ENCODE measurements at regions not wholly inside any gene's neighbourhood (a gene's known extent, or its start where the extent isn't known, plus 50 kb on each side); places are given as distances from the start of the nearest gene placed in this dataset.
"Not testable (repeated sequence)": the region's sequence is repeated elsewhere in the genome, so short reads cannot be mapped to it uniquely, and the experiment has no call there.

GRCh38 chr13:76293751-76294150 is 592.5 kb downstream of the KCTD12 start:
- DNase-seq, result no peak

GRCh38 chr13:76293346-76293745 is 592.9 kb downstream of the KCTD12 start:
- no peak for DNase-seq
- in situ Hi-C loops (cut with MboI; ENCODE audit: low pct_unique_long_range_greater_than_20kb, low sequenced_read_pairs), result no loop called here

More at GRCh38 chr13:76293751-76294150, 592.5 kb downstream of the KCTD12 start:
- in situ Hi-C loops (cut with MboI; ENCODE audit: low pct_unique_long_range_greater_than_20kb, low sequenced_read_pairs), result no loop called here

- in situ Hi-C loops (cut with MboI; ENCODE audit: low pct_unique_long_range_greater_than_20kb, low sequenced_read_pairs), result no loop called here
- DNase-seq, result no peak
These were observed 593.5 kb downstream of the KCTD12 start for GRCh38 chr13:76292726-76293125.

- in situ Hi-C loops (cut with MboI; ENCODE audit: low pct_unique_long_range_greater_than_20kb, low sequenced_read_pairs), result no loop called here
- no peak for DNase-seq
These were observed 594.2 kb downstream of the KCTD12 start for GRCh38 chr13:76292031-76292430.

GRCh38 chr13:76289558-76289957 is 596.6 kb downstream of the KCTD12 start:
- no peak for DNase-seq
- in situ Hi-C loops (cut with MboI; ENCODE audit: low pct_unique_long_range_greater_than_20kb, low sequenced_read_pairs), result no loop called here

- no peak for DNase-seq
- in situ Hi-C loops (cut with MboI; ENCODE audit: low pct_unique_long_range_greater_than_20kb, low sequenced_read_pairs), result no loop called here
These were observed 600.0 kb downstream of the KCTD12 start for GRCh38 chr13:76286178-76286577.

GRCh38 chr13:76285463-76285862 is 600.7 kb downstream of the KCTD12 start:
- in situ Hi-C loops (cut with MboI; ENCODE audit: low pct_unique_long_range_greater_than_20kb, low sequenced_read_pairs), result no loop called here
- no peak for DNase-seq

GRCh38 chr13:76279766-76280165 is 606.4 kb downstream of the KCTD12 start:
- DNase-seq; in situ Hi-C loops (cut with MboI; ENCODE audit: low pct_unique_long_range_greater_than_20kb, low sequenced_read_pairs): not testable (repeated sequence)

- in situ Hi-C loops (cut with MboI; ENCODE audit: low pct_unique_long_range_greater_than_20kb, low sequenced_read_pairs), result no loop called here
These were observed 614.4 kb downstream of the KCTD12 start for GRCh38 chr13:76271728-76272232.

GRCh38 chr13:76268307-76268706 is 617.9 kb downstream of the KCTD12 start:
- DNase-seq; in situ Hi-C loops (cut with MboI; ENCODE audit: low pct_unique_long_range_greater_than_20kb, low sequenced_read_pairs): not testable (repeated sequence)

More at GRCh38 chr13:76271728-76272232, 614.4 kb downstream of the KCTD12 start:
- DNase-seq, result no peak

GRCh38 chr13:76267216-76267615 is 619.0 kb downstream of the KCTD12 start:
- DNase-seq, result no peak
- in situ Hi-C loops (cut with MboI; ENCODE audit: low pct_unique_long_range_greater_than_20kb, low sequenced_read_pairs), result no loop called here

- in situ Hi-C loops (cut with MboI; ENCODE audit: low pct_unique_long_range_greater_than_20kb, low sequenced_read_pairs), result no loop called here
- no peak for DNase-seq
These were observed 619.6 kb downstream of the KCTD12 start for GRCh38 chr13:76266561-76266960.

- no peak for DNase-seq
- in situ Hi-C loops (cut with MboI; ENCODE audit: low pct_unique_long_range_greater_than_20kb, low sequenced_read_pairs), result no loop called here
These were observed 614.1 kb downstream of the LMO7 start for GRCh38 chr13:76250211-76250610.

- in situ Hi-C loops (cut with MboI; ENCODE audit: low pct_unique_long_range_greater_than_20kb, low sequenced_read_pairs), result no loop called here
- DNase-seq, result no peak
These were observed 609.8 kb downstream of the LMO7 start for GRCh38 chr13:76245920-76246319.

- DNase-seq, result no peak
- in situ Hi-C loops (cut with MboI; ENCODE audit: low pct_unique_long_range_greater_than_20kb, low sequenced_read_pairs), result no loop called here
These were observed 609.1 kb downstream of the LMO7 start for GRCh38 chr13:76245211-76245610.

GRCh38 chr13:76243120-76243519 is 607.0 kb downstream of the LMO7 start:
- in situ Hi-C loops (cut with MboI; ENCODE audit: low pct_unique_long_range_greater_than_20kb, low sequenced_read_pairs); DNase-seq: not testable (repeated sequence)

GRCh38 chr13:76239031-76239680 is 603.0 kb downstream of the LMO7 start:
- DNase-seq, result no peak
- in situ Hi-C loops (cut with MboI; ENCODE audit: low pct_unique_long_range_greater_than_20kb, low sequenced_read_pairs), result no loop called here

- in situ Hi-C loops (cut with MboI; ENCODE audit: low pct_unique_long_range_greater_than_20kb, low sequenced_read_pairs), result no loop called here
These were observed 595.5 kb downstream of the LMO7 start for GRCh38 chr13:76231522-76232167.

GRCh38 chr13:76229281-76229680 is 593.2 kb downstream of the LMO7 start:
- in situ Hi-C loops (cut with MboI; ENCODE audit: low pct_unique_long_range_greater_than_20kb, low sequenced_read_pairs), result no loop called here

More at GRCh38 chr13:76231522-76232167, 595.5 kb downstream of the LMO7 start:
- no peak for DNase-seq

GRCh38 chr13:76226941-76227340 is 590.8 kb downstream of the LMO7 start:
- in situ Hi-C loops (cut with MboI; ENCODE audit: low pct_unique_long_range_greater_than_20kb, low sequenced_read_pairs), result no loop called here
- DNase-seq, result no peak

More at GRCh38 chr13:76229281-76229680, 593.2 kb downstream of the LMO7 start:
- no peak for DNase-seq
